AG09309 (cell line): ENCODE measurements at regions not wholly inside any gene's neighbourhood (a gene's known extent, or its start where the extent isn't known, plus 50 kb on each side); places are given as distances from the start of the nearest gene placed in this dataset.

Source experiments
- DNase-seq: peaks from one replicate; pipeline ENCODE4 v3.0.0-alpha.2; 2010; ENCODE audit warnings: low read depth
- H3K4me3 ChIP-seq: 2 replicates; pipeline ENCODE4 v1.5.1; 2011; ENCODE audit warnings: mild to moderate bottlenecking, low read depth, low read length, moderate library complexity; ENCODE audit not compliant: control insufficient read depth
- CTCF ChIP-seq: IDR thresholded peaks from 2 replicates; pipeline ENCODE4 v1.5.1; 2011; ENCODE audit warnings: mild to moderate bottlenecking, low read depth, low read length, inconsistent platforms; ENCODE audit not compliant: insufficient read depth, control insufficient read depth; ENCODE audit errors: missing control alignments

- no peak for DNase-seq
- no peak overlapping the region for H3K4me3 ChIP-seq
- TF ChIP-seq CTCF = no peak
Measured at GRCh38 chr14:47730296-47730695, 54.9 kb upstream of the MDGA2 start.
